ENCODE measurements at regions not wholly inside any gene's neighbourhood (a gene's known extent, or its start where the extent isn't known, plus 50 kb on each side); places are given as distances from the start of the nearest gene placed in this dataset.

GRCh38 chr15:62802612-62803011 lies 239.9 kb upstream of the TPM1 start:
- TF ChIP-seq CTCF (conservative IDR thresholded peaks at IDR 0.05): no peak
- no peak for TF ChIP-seq EZH2 (IDR thresholded peaks at IDR 0.05; ENCODE audit: low read depth)
